GM23338 (cell line): ENCODE measurements at regions not wholly inside any gene's neighbourhood (a gene's known extent, or its start where the extent isn't known, plus 50 kb on each side); places are given as distances from the start of the nearest gene placed in this dataset.

ENCODE experiments used
- ATAC-seq: fragments of 200-7000 bp; cut with Tn5 transposase; 3 replicates; pipeline ENCODE4 v1.9.1; 2020
- DNase-seq: peaks from one replicate; pipeline ENCODE4 v3.0.0-alpha.2; 2015; ENCODE audit warnings: low spot score
- H2AFZ ChIP-seq: fragments of 200-600 bp; sonication (generic); 2 replicates; pipeline ENCODE4 v1.8.0; 2016; ENCODE audit warnings: antibody characterized with exemption, mild to moderate bottlenecking, moderate library complexity
- H3F3A ChIP-seq: fragments of 200-600 bp; sonication (generic); replicated peaks from 2 replicates; pipeline ENCODE4 v1.8.0; 2017; ENCODE audit warnings: antibody characterized with exemption, mixed run types, low read depth
- H3K27ac ChIP-seq: fragments of 200-600 bp; sonication (generic); 2 replicates; pipeline ENCODE4 v1.6.1; 2016; ENCODE audit warnings: low read depth
- H3K27me3 ChIP-seq: fragments of 200-600 bp; sonication (generic); 2 replicates; pipeline ENCODE4 v1.8.0; 2016; ENCODE audit warnings: mild to moderate bottlenecking, mixed run types, moderate library complexity; ENCODE audit not compliant: insufficient read depth
- H3K36me3 ChIP-seq: fragments of 200-600 bp; sonication (generic); 2 replicates; pipeline ENCODE4 v1.8.0; 2016; ENCODE audit warnings: mild to moderate bottlenecking; ENCODE audit not compliant: insufficient read depth
- H3K4me1 ChIP-seq: fragments of 200-600 bp; sonication (generic); 2 replicates; pipeline ENCODE4 v1.8.0; 2016; ENCODE audit warnings: mild to moderate bottlenecking, moderate library complexity; ENCODE audit not compliant: insufficient read depth
- H3K4me2 ChIP-seq: fragments of 200-600 bp; sonication (generic); 2 replicates; pipeline ENCODE4 v1.7.1; 2017; ENCODE audit warnings: mixed run types
- H3K4me3 ChIP-seq: fragments of 200-600 bp; sonication (generic); 2 replicates; pipeline ENCODE4 v1.6.1; 2016; ENCODE audit warnings: mixed run types
- H3K79me2 ChIP-seq: fragments of 200-600 bp; sonication (generic); replicated peaks from 2 replicates; pipeline ENCODE4 v1.8.0; 2017; ENCODE audit warnings: mild to moderate bottlenecking; ENCODE audit not compliant: insufficient read depth
- H3K9me2 ChIP-seq: fragments of 200-600 bp; sonication (generic); 2 replicates; pipeline ENCODE4 v1.8.0; 2017; ENCODE audit not compliant: insufficient read depth
- H4K20me1 ChIP-seq: fragments of 200-600 bp; sonication (generic); replicated peaks from 2 replicates; pipeline ENCODE4 v1.8.0; 2017; ENCODE audit warnings: mild to moderate bottlenecking; ENCODE audit not compliant: insufficient read depth
- H3K27ac Mint-ChIP-seq: 2 replicates; pipeline ENCODE4 v1.8.0; 2020; ENCODE audit warnings: inconsistent platforms, mild to moderate bottlenecking, moderate library complexity, mixed read lengths
- H3K27me3 Mint-ChIP-seq: 3 replicates; pipeline ENCODE4 v1.8.0; 2022; ENCODE audit warnings: low read depth, mild to moderate bottlenecking, moderate library complexity, mixed read lengths, inconsistent platforms; ENCODE audit not compliant: insufficient read depth, poor library complexity
- H3K36me3 Mint-ChIP-seq: 3 replicates; pipeline ENCODE4 v1.8.0; 2021; ENCODE audit warnings: low read depth, mild to moderate bottlenecking, inconsistent platforms, moderate library complexity, mixed read lengths
- H3K4me1 Mint-ChIP-seq: 3 replicates; pipeline ENCODE4 v1.8.0; 2020; ENCODE audit warnings: mild to moderate bottlenecking, inconsistent platforms, mixed read lengths
- H3K4me3 Mint-ChIP-seq: 3 replicates; pipeline ENCODE4 v1.8.0; 2021; ENCODE audit warnings: moderate library complexity, mild to moderate bottlenecking, inconsistent platforms, mixed read lengths
- H3K9me3 Mint-ChIP-seq: 3 replicates; pipeline ENCODE4 v1.8.0; 2020; ENCODE audit warnings: moderate library complexity, mild to moderate bottlenecking, inconsistent platforms, mixed read lengths
- CREB1 ChIP-seq: fragments of 250-450 bp; sonication (Bioruptor Pico); IDR thresholded peaks from 2 replicates; pipeline ENCODE4 v1.5.0; 2020; ENCODE audit warnings: low read depth, mild to moderate bottlenecking, moderate library complexity
- CTCF ChIP-seq, 2 experiments: fragments of 200-600 bp in 1 of 2; sonication (generic) in 1 of 2; conservative IDR thresholded peaks; 2 replicates each; pipeline versions ENCODE4 v1.5.1 to v1.6.1; 2016 to 2017; ENCODE audit warnings: antibody characterized with exemption in 2 of 2, low read depth in 2 of 2, mild to moderate bottlenecking in 2 of 2, moderate library complexity in 1 of 2
- ETS1 ChIP-seq: IDR thresholded peaks from 2 replicates; pipeline ENCODE4 v1.6.1; 2016; ENCODE audit warnings: antibody characterized with exemption
- EZH2 ChIP-seq: fragments of 200-600 bp; sonication (generic); IDR thresholded peaks from one replicate; pipeline ENCODE4 v1.8.0; 2017; ENCODE audit warnings: antibody characterized with exemption, mild to moderate bottlenecking, low read depth; ENCODE audit not compliant: unreplicated experiment
- EZH2phosphoT487 ChIP-seq: fragments of 200-600 bp; sonication (generic); IDR thresholded peaks from one replicate; pipeline ENCODE4 v1.8.1; 2018; ENCODE audit warnings: antibody characterized with exemption; ENCODE audit not compliant: unreplicated experiment
- JUNB ChIP-seq: IDR thresholded peaks from one replicate; pipeline ENCODE4 v1.6.1; 2016; ENCODE audit warnings: antibody characterized with exemption; ENCODE audit not compliant: unreplicated experiment
- NANOG ChIP-seq: IDR thresholded peaks from 2 replicates; pipeline ENCODE4 v1.6.1; 2016; ENCODE audit warnings: antibody characterized with exemption, borderline replicate concordance
- POLR2AphosphoS5 ChIP-seq: IDR thresholded peaks from 2 replicates; pipeline ENCODE4 v1.6.1; 2016; ENCODE audit warnings: antibody characterized with exemption, low read depth
- STAT1 ChIP-seq: IDR thresholded peaks from one replicate; pipeline ENCODE4 v1.6.1; 2016; ENCODE audit warnings: antibody characterized with exemption; ENCODE audit not compliant: unreplicated experiment
- ZNF114 ChIP-seq: fragments of 250-450 bp; sonication (Bioruptor Pico); IDR thresholded peaks from 2 replicates; pipeline ENCODE4 v1.5.0; 2020; ENCODE audit warnings: mild to moderate bottlenecking, moderate library complexity
- ZNF331 ChIP-seq: fragments of 250-450 bp; sonication (Bioruptor Pico); IDR thresholded peaks from 2 replicates; pipeline ENCODE4 v1.5.0; 2020; ENCODE audit warnings: low read depth, mild to moderate bottlenecking, moderate library complexity
- ZNF462 ChIP-seq: fragments of 250-450 bp; sonication (Bioruptor Pico); IDR thresholded peaks from 2 replicates; pipeline ENCODE4 v1.5.0; 2020; ENCODE audit warnings: mild to moderate bottlenecking, moderate library complexity
- TF ChIP-seq, protein P1 (sequence below): IDR thresholded peaks from one replicate; pipeline ENCODE4 v1.6.1; 2018; ENCODE audit warnings: antibody characterized with exemption; ENCODE audit not compliant: unreplicated experiment

- no peak overlapping the region for H3K4me3 ChIP-seq
- Mint-ChIP-seq H3K4me3 (no peak overlapping the region), H3K9me3 (peaks cover 92% of the 10 kb centered on the region), H3K27ac (no peak overlapping the region), H3K27me3 (peaks cover 7% of the 10 kb centered on the region), H3K36me3 (peaks cover 33% of the 10 kb centered on the region), H3K4me1 (peaks cover 14% of the 10 kb centered on the region; the same call in 2 of the 3 replicates)
- no peaks in the 10 kb centered on the region for H3K36me3 ChIP-seq
- H3K79me2 ChIP-seq = no peaks in the 10 kb centered on the region
- no peak for TF ChIP-seq ZNF331
- no peak for TF ChIP-seq JUNB
- TF ChIP-seq NANOG = no peak
- TF ChIP-seq CREB1 = no peak
- no peak for TF ChIP-seq POLR2AphosphoS5
- TF ChIP-seq, protein P1, sequence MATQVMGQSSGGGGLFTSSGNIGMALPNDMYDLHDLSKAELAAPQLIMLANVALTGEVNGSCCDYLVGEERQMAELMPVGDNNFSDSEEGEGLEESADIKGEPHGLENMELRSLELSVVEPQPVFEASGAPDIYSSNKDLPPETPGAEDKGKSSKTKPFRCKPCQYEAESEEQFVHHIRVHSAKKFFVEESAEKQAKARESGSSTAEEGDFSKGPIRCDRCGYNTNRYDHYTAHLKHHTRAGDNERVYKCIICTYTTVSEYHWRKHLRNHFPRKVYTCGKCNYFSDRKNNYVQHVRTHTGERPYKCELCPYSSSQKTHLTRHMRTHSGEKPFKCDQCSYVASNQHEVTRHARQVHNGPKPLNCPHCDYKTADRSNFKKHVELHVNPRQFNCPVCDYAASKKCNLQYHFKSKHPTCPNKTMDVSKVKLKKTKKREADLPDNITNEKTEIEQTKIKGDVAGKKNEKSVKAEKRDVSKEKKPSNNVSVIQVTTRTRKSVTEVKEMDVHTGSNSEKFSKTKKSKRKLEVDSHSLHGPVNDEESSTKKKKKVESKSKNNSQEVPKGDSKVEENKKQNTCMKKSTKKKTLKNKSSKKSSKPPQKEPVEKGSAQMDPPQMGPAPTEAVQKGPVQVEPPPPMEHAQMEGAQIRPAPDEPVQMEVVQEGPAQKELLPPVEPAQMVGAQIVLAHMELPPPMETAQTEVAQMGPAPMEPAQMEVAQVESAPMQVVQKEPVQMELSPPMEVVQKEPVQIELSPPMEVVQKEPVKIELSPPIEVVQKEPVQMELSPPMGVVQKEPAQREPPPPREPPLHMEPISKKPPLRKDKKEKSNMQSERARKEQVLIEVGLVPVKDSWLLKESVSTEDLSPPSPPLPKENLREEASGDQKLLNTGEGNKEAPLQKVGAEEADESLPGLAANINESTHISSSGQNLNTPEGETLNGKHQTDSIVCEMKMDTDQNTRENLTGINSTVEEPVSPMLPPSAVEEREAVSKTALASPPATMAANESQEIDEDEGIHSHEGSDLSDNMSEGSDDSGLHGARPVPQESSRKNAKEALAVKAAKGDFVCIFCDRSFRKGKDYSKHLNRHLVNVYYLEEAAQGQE = no peak
- TF ChIP-seq EZH2phosphoT487 = no peak
- TF ChIP-seq CTCF (conservative IDR thresholded peaks at IDR 0.05; ENCODE audit: low read depth in 2 of 2) = no peak
- no peak for TF ChIP-seq EZH2
- no peak for TF ChIP-seq ZNF462 (CRISPR knock-in tag)
- TF ChIP-seq ETS1 = no peak
- TF ChIP-seq ZNF114 (CRISPR knock-in tag) = no peak
- TF ChIP-seq STAT1 = no peak
- H2AFZ ChIP-seq = no peak overlapping the region
- H3K4me2 ChIP-seq = 0 out of 2 replicates have a peak overlapping the region, but pooled peaks have one; percentile 16
- H3K27me3 ChIP-seq = no peaks in the 10 kb centered on the region
- H3K9me2 ChIP-seq = peaks cover 1% of the 10 kb centered on the region; the same call in 1 of the 2 replicates
- H3K4me1 ChIP-seq = peaks cover 20% of the 10 kb centered on the region
- DNase-seq (no peak), ATAC-seq (no peak)
- H4K20me1 ChIP-seq = no peaks in the 10 kb centered on the region
- H3F3A ChIP-seq = no peaks in the 10 kb centered on the region
- H3K27ac ChIP-seq = no peak overlapping the region
Observed at GRCh38 chr18:78724214-78724914, 255.3 kb upstream of the SALL3 start.
